Type B pancreatic cell (in vitro differentiated cells): ENCODE measurements at regions not wholly inside any gene's neighbourhood (a gene's known extent, or its start where the extent isn't known, plus 50 kb on each side); places are given as distances from the start of the nearest gene placed in this dataset.

Experiments used
- DNase-seq: peaks from one replicate; pipeline ENCODE4 v3.0.0; 2021; ENCODE audit warnings: mixed read lengths; ENCODE audit not compliant: unreplicated experiment; ENCODE audit errors: extremely low spot score
- H3K27ac Mint-ChIP-seq: 2 replicates; pipeline ENCODE4 v1.8.0; 2021; ENCODE audit warnings: mild to moderate bottlenecking, mixed read lengths
- H3K27me3 Mint-ChIP-seq: 2 replicates; pipeline ENCODE4 v1.8.0; 2021; ENCODE audit warnings: mixed read lengths
- H3K36me3 Mint-ChIP-seq: 2 replicates; pipeline ENCODE4 v1.8.0; 2021; ENCODE audit warnings: mixed read lengths
- H3K4me1 Mint-ChIP-seq: one replicate; pipeline ENCODE4 v1.8.0; 2021; ENCODE audit warnings: mixed read lengths; ENCODE audit not compliant: unreplicated experiment
- H3K4me3 Mint-ChIP-seq: 2 replicates; pipeline ENCODE4 v1.8.0; 2021; ENCODE audit warnings: mild to moderate bottlenecking, mixed read lengths
- H3K9me3 Mint-ChIP-seq: 2 replicates; pipeline ENCODE4 v1.8.0; 2021; ENCODE audit warnings: mixed read lengths
- CTCF ChIP-seq: fragments of 200-600 bp; sonication (generic); conservative IDR thresholded peaks from 2 replicates; pipeline ENCODE4 v1.5.0; 2021; ENCODE audit warnings: antibody characterized with exemption, mild to moderate bottlenecking

DNA sequence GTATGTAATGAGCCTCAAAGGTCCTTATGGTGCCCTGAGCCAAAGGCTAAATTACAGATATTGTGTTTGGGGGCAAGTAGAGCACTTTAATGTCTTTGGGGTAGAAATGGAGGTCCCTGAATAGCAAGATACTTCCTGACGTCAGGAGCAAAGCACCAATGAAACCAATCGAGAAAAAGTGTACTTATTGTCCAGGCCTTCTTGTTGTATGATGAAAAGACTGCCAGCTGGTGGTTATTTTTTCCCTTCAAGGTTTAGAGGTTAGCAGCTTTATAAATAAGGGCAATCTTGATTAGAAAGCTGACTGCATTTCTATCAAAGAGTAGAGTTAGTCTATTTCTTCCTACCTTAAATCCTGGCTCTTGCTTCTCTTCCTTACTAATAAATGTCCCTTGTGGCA is 76.1 kb upstream of the HSF2 start:
- Mint-ChIP-seq H3K9me3 (no peaks in the 10 kb centered on the region), H3K36me3 (no peaks in the 10 kb centered on the region), H3K27me3 (peaks cover 3% of the 10 kb centered on the region), H3K27ac (no peak overlapping the region), H3K4me1 (peaks cover 8% of the 10 kb centered on the region), H3K4me3 (peak overlapping the region; percentile 2)
- TF ChIP-seq CTCF, result no peak
- no peak for DNase-seq

DNA sequence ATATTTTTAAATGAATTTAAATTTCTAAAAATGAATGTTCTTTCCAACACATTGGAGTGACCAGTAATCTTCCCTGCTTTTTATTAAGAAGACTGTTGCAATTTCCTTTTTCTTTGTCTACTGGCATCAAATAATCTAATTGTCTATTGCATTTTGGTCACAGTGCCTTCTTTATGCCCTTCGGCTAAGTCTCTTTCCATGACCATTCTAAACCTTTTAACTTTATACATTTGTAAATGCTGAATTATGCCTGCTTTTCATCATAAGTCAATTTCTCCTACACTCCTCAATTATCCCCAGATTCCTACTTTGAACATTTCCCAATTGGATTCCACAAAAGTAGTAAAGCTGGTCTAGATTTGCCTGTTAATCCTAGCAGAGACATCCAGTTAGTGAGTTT is 69.1 kb upstream of the HSF2 start:
- Mint-ChIP-seq H3K36me3 (no peaks in the 10 kb centered on the region), H3K27me3 (no peaks in the 10 kb centered on the region), H3K4me3 (no peak overlapping the region), H3K4me1 (no peaks in the 10 kb centered on the region), H3K9me3 (no peaks in the 10 kb centered on the region), H3K27ac (no peak overlapping the region)
- DNase-seq, result no peak
- no peak for TF ChIP-seq CTCF

DNA sequence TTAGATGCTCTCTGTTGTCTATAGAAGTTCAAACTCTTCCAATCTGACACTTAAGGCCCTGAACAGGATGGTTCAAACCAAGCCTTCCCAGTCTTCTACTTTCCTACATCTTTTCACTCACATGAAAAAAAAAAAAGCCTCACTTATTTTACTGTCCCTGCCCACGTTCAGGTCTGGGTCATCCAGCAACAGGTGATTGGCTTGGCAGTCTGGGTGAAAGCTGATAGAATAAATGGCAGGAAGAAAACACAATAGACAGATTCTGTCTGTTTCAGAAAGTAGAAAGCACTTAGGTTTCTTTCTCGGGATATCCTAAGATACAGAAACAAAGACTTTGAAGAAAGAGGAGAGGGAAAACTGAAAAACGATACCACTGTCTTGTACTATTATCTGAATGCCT is 61.8 kb upstream of the HSF2 start:
- peaks cover 4% of the 10 kb centered on the region for H3K27me3 Mint-ChIP-seq
- H3K9me3 Mint-ChIP-seq, result no peaks in the 10 kb centered on the region
- DNase-seq, result no peak
- no peak overlapping the region for H3K4me3 Mint-ChIP-seq
- peaks cover 5% of the 10 kb centered on the region for H3K4me1 Mint-ChIP-seq
- no peak overlapping the region for H3K27ac Mint-ChIP-seq
- H3K36me3 Mint-ChIP-seq, result no peaks in the 10 kb centered on the region
- TF ChIP-seq CTCF, result no peak

DNA sequence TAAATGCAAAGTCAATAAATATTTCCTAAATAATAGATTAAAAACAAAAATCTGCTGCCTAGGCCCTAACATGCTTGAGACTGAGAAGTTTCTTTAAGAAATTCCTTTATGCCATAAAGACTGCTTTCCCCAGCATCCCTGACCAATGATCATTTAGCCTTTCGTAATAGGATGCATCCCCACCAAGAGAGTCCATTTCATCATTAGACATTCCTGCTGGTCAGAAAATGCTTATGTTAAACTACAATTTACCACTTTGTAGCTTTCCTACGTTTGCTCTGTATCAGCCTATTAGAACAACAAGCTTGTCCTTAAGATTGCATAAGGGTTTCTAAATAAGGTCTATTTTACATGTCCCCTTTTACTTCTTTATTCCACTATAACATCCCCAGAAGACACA is 59.8 kb upstream of the HSF2 start:
- Mint-ChIP-seq H3K4me3 (no peak overlapping the region), H3K27ac (no peak overlapping the region), H3K9me3 (no peaks in the 10 kb centered on the region), H3K4me1 (peaks cover 11% of the 10 kb centered on the region), H3K36me3 (no peaks in the 10 kb centered on the region), H3K27me3 (peaks cover 7% of the 10 kb centered on the region)
- no peak for TF ChIP-seq CTCF
- DNase-seq, result no peak

DNA sequence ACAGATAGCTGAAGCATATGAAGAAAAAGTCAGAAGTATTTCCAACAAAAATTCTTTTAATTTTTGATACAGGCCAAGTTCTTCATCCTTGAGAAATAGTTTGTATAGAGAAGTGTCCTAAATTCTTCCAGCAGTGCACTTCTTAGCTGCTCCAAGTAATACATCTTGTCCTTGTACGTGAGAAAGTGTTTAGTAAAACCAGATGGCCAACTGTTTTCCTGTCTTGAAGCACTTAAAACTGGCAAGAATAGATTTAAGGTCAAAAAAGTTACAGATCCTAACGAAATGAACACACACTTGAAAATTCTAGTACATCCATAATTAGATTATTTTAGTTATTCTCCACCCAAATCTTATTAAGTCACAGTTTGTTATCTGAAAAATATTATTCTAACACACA is 52.2 kb upstream of the HSF2 start:
- Mint-ChIP-seq H3K4me1 (peaks cover 15% of the 10 kb centered on the region), H3K27ac (no peak overlapping the region), H3K9me3 (no peaks in the 10 kb centered on the region), H3K36me3 (no peaks in the 10 kb centered on the region), H3K27me3 (peaks cover 3% of the 10 kb centered on the region), H3K4me3 (no peak overlapping the region)
- no peak for DNase-seq
- TF ChIP-seq CTCF, result no peak

DNA sequence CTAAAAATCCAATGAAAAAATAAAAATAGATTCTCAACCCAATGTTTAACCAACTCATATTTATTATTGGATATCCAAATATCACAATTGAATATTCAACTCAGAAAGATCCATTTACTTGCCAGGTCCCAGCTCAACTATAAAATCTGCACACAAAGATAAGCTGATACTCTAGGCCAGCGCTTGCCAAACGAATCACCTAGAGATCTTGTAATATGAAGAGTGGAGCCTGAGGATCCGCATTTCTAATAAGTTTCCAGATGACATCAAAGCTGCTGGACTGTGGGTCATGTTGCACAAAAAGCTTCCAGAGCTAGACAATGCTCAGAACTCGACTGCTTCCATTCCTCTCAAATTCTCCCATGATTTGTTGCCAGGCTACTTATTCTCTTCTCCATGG is 51.7 kb upstream of the HSF2 start:
- TF ChIP-seq CTCF, result no peak
- DNase-seq, result no peak
- Mint-ChIP-seq H3K4me1 (peaks cover 16% of the 10 kb centered on the region), H3K27ac (no peak overlapping the region), H3K9me3 (no peaks in the 10 kb centered on the region), H3K27me3 (peaks cover 3% of the 10 kb centered on the region), H3K36me3 (no peaks in the 10 kb centered on the region), H3K4me3 (no peak overlapping the region)
